ENCODE measurements at regions not wholly inside any gene's neighbourhood (a gene's known extent, or its start where the extent isn't known, plus 50 kb on each side); places are given as distances from the start of the nearest gene placed in this dataset.

DNA sequence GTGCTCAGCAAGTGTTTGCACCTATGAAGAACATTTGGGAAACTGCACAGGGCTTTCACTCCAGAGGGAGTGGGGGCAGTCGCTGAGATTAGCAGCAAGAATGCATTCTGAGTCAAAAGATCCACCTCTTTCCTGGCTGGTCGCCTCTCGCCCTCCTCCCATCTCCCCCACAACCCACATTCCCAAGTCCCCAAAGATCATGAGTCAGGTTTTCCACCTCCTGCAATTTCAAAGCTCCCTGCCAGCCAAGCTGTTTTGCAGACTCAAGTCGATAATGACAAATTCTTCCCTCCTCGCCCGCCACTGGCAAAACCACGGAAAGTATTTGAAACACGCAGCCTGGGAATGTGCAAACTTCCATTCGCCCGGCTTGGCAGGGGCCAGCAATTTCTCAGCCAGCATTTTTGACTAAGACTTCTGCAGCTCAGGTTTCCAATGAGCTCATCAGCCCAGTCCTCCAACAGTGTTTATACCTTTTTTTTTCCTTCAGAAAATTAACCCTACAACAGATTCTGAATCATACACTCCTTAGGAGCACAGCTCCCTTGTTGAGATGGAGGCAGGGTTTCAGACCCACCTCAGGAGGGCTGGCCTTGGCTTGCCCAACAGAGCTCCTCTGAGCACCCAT lies 181.4 kb downstream of the SMAD6 start:
- no peak for TF ChIP-seq EZH2 (IDR thresholded peaks at IDR 0.05; ENCODE audit: low read length)
- TF ChIP-seq, protein P1, sequence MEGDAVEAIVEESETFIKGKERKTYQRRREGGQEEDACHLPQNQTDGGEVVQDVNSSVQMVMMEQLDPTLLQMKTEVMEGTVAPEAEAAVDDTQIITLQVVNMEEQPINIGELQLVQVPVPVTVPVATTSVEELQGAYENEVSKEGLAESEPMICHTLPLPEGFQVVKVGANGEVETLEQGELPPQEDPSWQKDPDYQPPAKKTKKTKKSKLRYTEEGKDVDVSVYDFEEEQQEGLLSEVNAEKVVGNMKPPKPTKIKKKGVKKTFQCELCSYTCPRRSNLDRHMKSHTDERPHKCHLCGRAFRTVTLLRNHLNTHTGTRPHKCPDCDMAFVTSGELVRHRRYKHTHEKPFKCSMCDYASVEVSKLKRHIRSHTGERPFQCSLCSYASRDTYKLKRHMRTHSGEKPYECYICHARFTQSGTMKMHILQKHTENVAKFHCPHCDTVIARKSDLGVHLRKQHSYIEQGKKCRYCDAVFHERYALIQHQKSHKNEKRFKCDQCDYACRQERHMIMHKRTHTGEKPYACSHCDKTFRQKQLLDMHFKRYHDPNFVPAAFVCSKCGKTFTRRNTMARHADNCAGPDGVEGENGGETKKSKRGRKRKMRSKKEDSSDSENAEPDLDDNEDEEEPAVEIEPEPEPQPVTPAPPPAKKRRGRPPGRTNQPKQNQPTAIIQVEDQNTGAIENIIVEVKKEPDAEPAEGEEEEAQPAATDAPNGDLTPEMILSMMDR (optimal IDR thresholded peaks at IDR 0.05 in 1 of 3, IDR thresholded peaks at IDR 0.05 in 1 of 3, conservative IDR thresholded peaks at IDR 0.05 in 1 of 3; ENCODE audit: extremely low read depth in 1 of 3, insufficient read depth in 2 of 3, low read length in 3 of 3) = no peak
